Tibial nerve (tissue), 4 donors: ENCODE measurements at regions not wholly inside any gene's neighbourhood (a gene's known extent, or its start where the extent isn't known, plus 50 kb on each side); places are given as distances from the start of the nearest gene placed in this dataset.

Source experiments
- DNase-seq, 2 donors: peaks; one replicate each; pipeline ENCODE4 v3.0.0-alpha.2; 2019; ENCODE audit warnings: low spot score in 2 of 2
- H3K27ac ChIP-seq, 4 donors: fragments of 200-600 bp; sonication (generic) in 3 of 4; one replicate each; pipeline ENCODE4 v1.5.1; 2017 to 2019; ENCODE audit warnings: mild to moderate bottlenecking in 1 of 4
- H3K27me3 ChIP-seq, 2 donors: fragments of 200-600 bp; sonication (generic) in 1 of 2; one replicate each; pipeline versions ENCODE4 v1.5.1 to v1.6.0; 2017 to 2019
- H3K36me3 ChIP-seq, 3 donors: fragments of 200-600 bp; sonication (generic); one replicate each; pipeline ENCODE4 v1.5.1; 2018 to 2019
- H3K4me1 ChIP-seq, 4 donors: fragments of 200-600 bp; sonication (generic) in 3 of 4; one replicate each; pipeline ENCODE4 v1.5.1; 2017 to 2019
- H3K4me3 ChIP-seq, 4 donors: fragments of 200-600 bp; sonication (generic) in 3 of 4; one replicate each; pipeline ENCODE4 v1.5.1; 2017 to 2019; ENCODE audit warnings: mild to moderate bottlenecking in 1 of 4, moderate library complexity in 1 of 4
- H3K9me3 ChIP-seq, 4 donors: fragments of 200-600 bp; sonication (generic) in 3 of 4; one replicate each; pipeline ENCODE4 v1.5.1; 2017 to 2019
- CTCF ChIP-seq, 5 experiments: fragments of 200-600 bp in 3 of 5; fragments of 450-650 bp in 2 of 5; sonication (generic) in 3 of 5; IDR thresholded peaks; one replicate each; pipeline ENCODE4 v1.5.1; 2016 to 2019; ENCODE audit warnings: antibody characterized with exemption in 5 of 5, mild to moderate bottlenecking in 3 of 5, moderate library complexity in 2 of 5
- EP300 ChIP-seq, 2 donors: sonication (generic); formaldehyde crosslinking; IDR thresholded peaks; one replicate each; pipeline ENCODE4 v1.6.1; 2017; ENCODE audit warnings: antibody characterized with exemption in 2 of 2, mild to moderate bottlenecking in 1 of 2
- POLR2A ChIP-seq, 2 donors: fragments of 450-650 bp; IDR thresholded peaks; one replicate each; pipeline ENCODE4 v1.6.1; 2017; ENCODE audit warnings: antibody characterized with exemption in 2 of 2, mild to moderate bottlenecking in 2 of 2, moderate library complexity in 2 of 2
- WGBS, 2 donors: methylation state at CpG; one replicate each; pipeline ENCODE4 v1.1.5; 2018; 5-methylcytosine and 5-hydroxymethylcytosine counted together

DNA sequence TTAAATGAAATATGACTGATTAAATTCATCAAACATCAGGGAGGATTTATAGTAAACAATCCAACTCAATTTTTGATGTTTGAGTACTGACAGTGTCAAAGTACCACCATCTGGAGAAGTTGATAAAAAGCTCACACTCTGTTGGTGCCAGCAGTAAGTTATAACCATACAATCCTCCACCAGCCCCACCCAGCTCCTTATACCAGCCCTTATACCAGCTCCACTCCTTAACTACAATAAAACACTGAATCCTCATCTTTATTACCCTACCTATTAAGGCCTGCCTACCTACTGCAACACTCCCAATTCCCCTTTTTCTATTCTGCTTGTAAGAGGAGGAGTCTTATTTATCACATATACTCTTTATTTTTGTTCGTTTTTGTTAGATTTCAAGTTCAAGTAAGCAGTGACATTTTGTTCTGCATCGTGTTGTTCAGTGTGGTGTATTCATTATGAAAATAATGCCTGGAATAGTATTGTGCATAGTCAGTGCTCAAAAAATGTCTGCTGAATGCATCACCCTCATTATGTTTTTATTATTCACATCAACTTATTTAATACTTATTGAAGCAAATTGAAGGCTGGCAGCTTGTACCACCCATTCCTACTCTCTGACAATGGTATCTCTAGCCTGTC is 954.7 kb upstream of the ADGRB3 start:
- H3K9me3 ChIP-seq = peaks cover 0 to 9% (median 0%) of the 10 kb centered on the region in 4 donors
- 73 to 75% methylated on average over 2 of the region's 2 CpGs for WGBS, 2 donors
- H3K27me3 ChIP-seq = no peaks in the 10 kb centered on the region
- no peak overlapping the region for H3K4me3 ChIP-seq
- no peak overlapping the region for H3K27ac ChIP-seq
- no peaks in the 10 kb centered on the region for H3K4me1 ChIP-seq
- H3K36me3 ChIP-seq = no peaks in the 10 kb centered on the region
- no peak for DNase-seq
- TF ChIP-seq CTCF (IDR thresholded peaks at IDR 0.05) = no peak
- TF ChIP-seq EP300 (IDR thresholded peaks at IDR 0.05) = no peak
- TF ChIP-seq POLR2A (IDR thresholded peaks at IDR 0.05) = no peak

DNA sequence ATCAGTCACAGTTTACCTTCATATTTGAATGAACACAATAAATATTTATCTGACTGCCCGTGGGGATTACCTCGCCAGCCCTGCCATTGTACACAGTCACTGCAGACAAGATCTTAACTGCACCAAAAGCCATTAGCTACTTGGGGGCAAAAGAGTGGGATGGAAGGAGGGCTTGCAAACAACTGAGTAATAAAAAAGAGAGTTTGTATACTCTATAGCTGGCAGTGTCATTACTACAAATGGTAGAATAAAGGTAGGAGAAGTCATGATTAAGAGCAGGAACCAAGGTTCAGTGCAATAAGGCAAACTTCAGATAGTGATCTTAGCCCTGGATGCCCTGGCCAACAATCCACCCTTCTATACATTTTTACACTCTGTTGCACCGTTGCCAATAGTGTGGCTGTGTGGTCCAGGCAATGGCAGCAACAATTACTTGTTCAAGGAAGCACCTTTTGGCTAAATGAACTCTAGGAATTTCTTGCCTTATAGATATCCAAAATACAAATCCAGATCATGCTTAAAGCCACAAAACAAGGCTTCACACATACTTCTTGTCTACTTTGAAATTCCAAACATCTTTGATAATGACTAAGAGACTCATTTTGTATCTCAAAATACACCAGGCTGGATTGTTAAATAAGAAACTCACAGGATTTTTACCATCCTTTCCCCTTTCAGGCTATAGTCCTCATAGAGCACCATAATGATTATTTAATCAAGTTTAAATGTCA is 955.4 kb upstream of the ADGRB3 start:
- Histone ChIP-seq H3K9me3 (peaks cover 0 to 16% (median 0%) of the 10 kb centered on the region in 4 donors), H3K4me1 (no peaks in the 10 kb centered on the region), H3K27ac (no peak overlapping the region), H3K36me3 (no peaks in the 10 kb centered on the region), H3K4me3 (no peak overlapping the region), H3K27me3 (no peaks in the 10 kb centered on the region)
- no peak for DNase-seq
- 58 to 60% methylated on average over 3 of the region's 3 CpGs for WGBS, 2 donors
- no peak for TF ChIP-seq CTCF (IDR thresholded peaks at IDR 0.05)
- no peak for TF ChIP-seq POLR2A (IDR thresholded peaks at IDR 0.05)
- TF ChIP-seq EP300 (IDR thresholded peaks at IDR 0.05) = no peak

DNA sequence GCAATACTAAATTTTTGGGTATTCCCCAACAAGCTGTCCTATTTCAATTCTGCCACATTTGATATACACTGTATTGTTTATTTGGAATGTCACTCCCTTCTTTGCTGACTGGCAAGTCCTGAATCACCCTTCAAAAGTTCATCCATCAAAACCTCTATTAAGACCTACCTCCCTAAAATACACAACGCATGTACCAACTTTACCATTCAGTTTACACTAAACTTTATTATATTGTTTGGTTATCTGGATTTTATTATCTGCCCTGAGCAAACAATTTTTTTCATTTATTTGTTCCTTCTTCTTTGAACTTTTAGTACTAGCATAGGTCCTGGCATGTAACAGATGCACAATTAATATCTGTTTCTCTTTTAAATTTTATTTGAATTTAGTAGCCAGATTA is 958.2 kb upstream of the ADGRB3 start:
- H3K4me3 ChIP-seq = no peak overlapping the region
- H3K9me3 ChIP-seq = peaks cover 0 to 37% (median 0%) of the 10 kb centered on the region in 4 donors
- no peak overlapping the region for H3K27ac ChIP-seq
- DNase-seq = no peak
- no peaks in the 10 kb centered on the region for H3K36me3 ChIP-seq
- no peak for TF ChIP-seq EP300 (IDR thresholded peaks at IDR 0.05)
- TF ChIP-seq CTCF (IDR thresholded peaks at IDR 0.05) = no peak
- no peak for TF ChIP-seq POLR2A (IDR thresholded peaks at IDR 0.05)
- WGBS, 2 donors = 89 to 90% methylated on average over 1 of the region's 1 CpG
- H3K4me1 ChIP-seq = no peaks in the 10 kb centered on the region
- no peaks in the 10 kb centered on the region for H3K27me3 ChIP-seq

- Histone ChIP-seq H3K27me3 (no peaks in the 10 kb centered on the region), H3K27ac (no peak overlapping the region), H3K9me3 (peaks cover 0 to 20% (median 0%) of the 10 kb centered on the region in 4 donors), H3K4me1 (no peaks in the 10 kb centered on the region), H3K4me3 (no peak overlapping the region), H3K36me3 (no peaks in the 10 kb centered on the region)
- WGBS, 2 donors = 94 to 99% methylated on average over 2 of the region's 2 CpGs
- TF ChIP-seq CTCF (IDR thresholded peaks at IDR 0.05) = no peak
- no peak for TF ChIP-seq POLR2A (IDR thresholded peaks at IDR 0.05)
- no peak for TF ChIP-seq EP300 (IDR thresholded peaks at IDR 0.05)
- no peak for DNase-seq
Measured at GRCh38 chr6:67667637-67668422, 967.3 kb upstream of the ADGRB3 start.
